ENCODE measurements at regions not wholly inside any gene's neighbourhood (a gene's known extent, or its start where the extent isn't known, plus 50 kb on each side); places are given as distances from the start of the nearest gene placed in this dataset.

DNA sequence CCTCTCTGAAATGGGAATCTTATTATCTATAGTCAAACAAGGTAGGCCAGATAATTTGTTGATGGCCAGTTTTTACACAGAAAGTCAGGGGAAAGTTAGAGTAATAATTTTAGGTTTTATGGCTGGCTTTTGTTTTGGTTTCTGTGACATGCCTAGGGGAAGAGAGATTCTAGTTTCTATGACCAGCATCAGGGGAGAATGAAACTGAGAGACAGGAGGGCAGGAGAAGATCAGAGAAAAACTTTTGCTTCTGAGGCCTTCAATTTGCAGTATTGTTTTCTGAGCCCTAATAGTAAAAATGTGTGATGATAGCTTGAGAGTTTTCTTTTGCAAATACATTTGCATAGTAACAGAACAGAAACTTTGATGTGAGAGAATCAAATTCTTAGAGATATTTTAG lies 564.3 kb downstream of the ZNF608 start (continued):
- no peak for TF ChIP-seq CHD7 (IDR thresholded peaks at IDR 0.05; ENCODE audit: insufficient replicate concordance, low read length)
- TF ChIP-seq CTCF (IDR thresholded peaks at IDR 0.05; ENCODE audit: control extremely low read depth in 1 of 3, insufficient read depth in 1 of 3, low read depth in 1 of 3, low read length in 3 of 3) = no peak
- TF ChIP-seq RAD21 (IDR thresholded peaks at IDR 0.05 in 1 of 2, conservative IDR thresholded peaks at IDR 0.05 in 1 of 2; ENCODE audit: low read depth in 2 of 2, low read length in 2 of 2) = no peak
- TF ChIP-seq BACH1 (IDR thresholded peaks at IDR 0.05; ENCODE audit: low read length) = no peak
- no peak for TF ChIP-seq TBP (IDR thresholded peaks at IDR 0.05; ENCODE audit: low read depth, low read length)
- TF ChIP-seq RNF2 (IDR thresholded peaks at IDR 0.05; ENCODE audit: borderline replicate concordance, low read depth, low read length, missing control alignments, poor library complexity, severe bottlenecking) = no peak
- TF ChIP-seq RBBP5 (IDR thresholded peaks at IDR 0.05; ENCODE audit: borderline replicate concordance, low read depth, low read length) = no peak
- no peak for TF ChIP-seq TCF12 (IDR thresholded peaks at IDR 0.05; ENCODE audit: low read depth, low read length)

Measured in H1 (cell line).